HG02678 (cell line): ENCODE measurements at regions not wholly inside any gene's neighbourhood (a gene's known extent, or its start where the extent isn't known, plus 50 kb on each side); places are given as distances from the start of the nearest gene placed in this dataset.
A peak's percentile ranks its signal among the peaks of the same experiment; 100 is the strongest.
"Not testable (repeated sequence)": the region's sequence is repeated elsewhere in the genome, so short reads cannot be mapped to it uniquely, and the experiment has no call there.

ENCODE experiments used
- ATAC-seq: cut with Tn5 transposase; IDR thresholded peaks from one replicate; pipeline ENCODE4 v1.9.1; 2021; ENCODE audit warnings: mild to moderate bottlenecking, moderate library complexity; ENCODE audit not compliant: unreplicated experiment

- no peak for ATAC-seq
Observed at GRCh38 chr4:57211131-57211530, 100.9 kb upstream of the IGFBP7 start.

- ATAC-seq: no peak
Observed at GRCh38 chr4:57206172-57206571, 96.0 kb upstream of the IGFBP7 start.

DNA sequence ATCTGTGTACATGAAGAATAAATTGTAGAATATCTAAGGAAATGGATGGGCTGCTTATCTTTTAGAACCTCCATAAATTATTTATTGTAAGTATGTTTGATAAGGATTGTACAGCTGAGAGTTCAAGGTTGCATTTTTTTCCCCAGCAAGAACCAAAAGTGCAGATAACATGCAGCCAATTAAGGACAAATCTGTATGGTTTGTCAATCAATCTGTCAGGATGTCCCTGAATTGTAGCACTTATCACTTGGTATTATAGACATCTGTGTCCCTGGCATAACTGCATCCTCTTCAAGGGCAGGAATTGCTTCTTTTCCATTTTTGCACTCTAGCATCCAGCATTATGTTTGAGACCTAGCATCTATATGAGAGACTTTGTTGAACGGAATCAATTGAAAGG lies 95.4 kb upstream of the IGFBP7 start:
- ATAC-seq: no peak

DNA sequence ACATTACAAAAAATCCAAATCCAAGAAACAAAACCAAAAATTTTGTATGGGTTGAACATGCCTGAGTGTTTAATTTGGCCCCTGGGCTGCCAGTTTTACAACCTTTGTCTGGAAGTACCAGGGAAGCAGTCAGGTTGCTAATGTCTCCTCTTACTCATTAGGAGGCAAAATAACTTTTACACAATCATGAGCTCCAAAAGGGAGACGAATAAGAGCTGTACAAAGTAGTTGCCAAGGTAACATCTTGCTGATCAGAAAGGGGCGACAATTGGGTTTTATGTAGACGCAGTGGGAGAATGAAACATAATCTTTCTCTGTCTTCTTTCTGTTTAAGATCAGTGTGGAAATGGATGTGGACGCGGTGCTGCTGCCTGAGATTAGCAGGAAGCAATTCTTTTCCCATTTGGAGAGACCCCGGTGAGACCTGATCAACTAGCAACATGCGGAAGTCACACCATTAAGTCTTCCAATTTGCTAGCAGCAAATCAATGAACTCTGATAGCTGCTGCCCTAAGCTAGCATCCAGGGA lies 90.7 kb upstream of the IGFBP7 start:
- no peak for ATAC-seq

DNA sequence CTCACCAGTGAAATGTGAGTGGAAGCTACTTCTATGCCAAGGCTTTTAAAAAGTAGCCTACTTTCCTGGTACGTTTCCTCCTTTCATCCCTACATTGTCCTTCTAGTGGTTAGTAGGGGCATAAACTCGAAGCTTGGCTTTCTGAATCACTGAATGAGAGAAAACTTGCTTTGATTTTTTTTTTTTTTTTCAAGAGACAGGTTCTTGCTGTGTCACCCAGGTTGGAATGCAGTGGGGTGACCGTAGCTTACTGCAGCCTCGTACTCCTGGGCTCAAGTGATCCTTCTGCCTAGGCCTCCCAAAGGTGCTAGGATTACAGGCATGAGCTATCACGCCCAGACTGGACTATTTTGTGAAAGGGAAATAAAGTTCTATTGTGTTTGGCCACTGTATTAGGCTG lies 89.1 kb upstream of the IGFBP7 start:
- no peak for ATAC-seq

DNA sequence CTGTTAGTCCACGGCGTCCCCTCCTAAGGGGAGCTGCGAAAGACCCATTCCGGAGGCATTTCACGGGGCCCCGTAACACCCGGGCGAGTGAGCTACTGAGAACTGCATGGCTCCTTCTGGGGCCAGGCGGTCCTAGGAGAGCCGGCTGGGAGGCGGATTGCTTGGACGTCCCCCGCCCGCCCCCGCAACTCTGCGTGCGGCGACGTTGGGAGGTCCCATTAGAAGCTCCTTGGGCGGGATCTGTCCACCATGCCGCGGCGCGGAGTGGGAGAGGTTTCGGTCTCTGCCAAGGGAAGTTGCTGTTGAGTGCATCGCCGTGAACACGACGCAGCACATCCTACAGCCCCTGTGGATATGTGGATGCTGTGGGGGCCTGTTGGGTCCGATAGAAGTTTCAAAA lies 85.4 kb upstream of the IGFBP7 start:
- no peak for ATAC-seq

DNA sequence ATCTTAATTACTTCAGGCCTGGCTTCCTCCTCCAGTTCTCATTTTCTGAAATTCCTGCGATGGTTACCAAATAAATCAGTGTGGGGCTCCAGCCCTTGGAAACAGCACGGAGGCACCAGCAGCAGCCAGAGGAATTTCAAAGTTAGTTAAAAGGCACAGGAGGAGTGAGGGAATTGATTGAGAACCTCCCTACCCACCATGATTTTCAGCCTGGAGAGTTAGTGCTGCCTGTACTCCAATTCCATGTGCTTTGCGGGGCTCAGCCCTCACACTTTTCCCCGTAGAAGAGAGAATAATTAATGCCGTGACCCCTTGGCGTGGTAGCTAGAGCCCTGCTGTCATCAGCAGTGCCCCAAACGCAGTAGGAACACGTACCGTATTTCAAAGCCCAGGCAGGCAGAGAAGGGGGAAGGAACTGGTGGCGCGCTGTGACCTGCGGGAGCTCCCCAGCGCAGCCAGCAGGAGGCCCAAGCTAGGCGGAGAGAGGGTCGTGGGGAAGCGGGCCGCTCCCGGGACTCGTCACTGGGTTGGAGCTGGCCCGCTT lies 84.0 kb upstream of the IGFBP7 start:
- ATAC-seq: no peak

- ATAC-seq: no peak
Observed at GRCh38 chr4:57193209-57193810, 83.1 kb upstream of the IGFBP7 start.

GRCh38 chr4:57191523-57192034 lies 81.4 kb upstream of the IGFBP7 start:
- ATAC-seq: no peak

GRCh38 chr4:57190601-57191481 lies 80.7 kb upstream of the IGFBP7 start:
- peak; percentile 67 for ATAC-seq

DNA sequence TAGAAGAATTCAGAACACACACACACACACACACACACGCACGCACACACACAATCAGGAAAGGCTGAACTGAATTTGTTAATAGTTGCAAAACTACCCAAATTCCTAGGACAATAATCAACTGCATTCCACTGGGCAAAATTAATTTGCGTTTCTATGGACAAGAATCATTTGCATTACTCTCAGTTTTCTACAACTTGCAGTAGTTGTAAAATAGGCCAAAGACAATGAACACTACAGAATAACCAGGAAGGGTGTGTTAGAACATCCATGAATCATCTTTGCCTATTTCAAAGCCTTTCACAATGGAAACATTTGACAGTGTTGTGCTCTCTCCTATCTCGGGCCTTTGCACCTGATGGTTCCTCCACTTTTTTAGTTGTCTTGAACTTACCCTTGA lies 77.1 kb upstream of the IGFBP7 start:
- no peak for ATAC-seq

- no peak for ATAC-seq
Observed at GRCh38 chr4:57184378-57185029, 74.3 kb upstream of the IGFBP7 start.

DNA sequence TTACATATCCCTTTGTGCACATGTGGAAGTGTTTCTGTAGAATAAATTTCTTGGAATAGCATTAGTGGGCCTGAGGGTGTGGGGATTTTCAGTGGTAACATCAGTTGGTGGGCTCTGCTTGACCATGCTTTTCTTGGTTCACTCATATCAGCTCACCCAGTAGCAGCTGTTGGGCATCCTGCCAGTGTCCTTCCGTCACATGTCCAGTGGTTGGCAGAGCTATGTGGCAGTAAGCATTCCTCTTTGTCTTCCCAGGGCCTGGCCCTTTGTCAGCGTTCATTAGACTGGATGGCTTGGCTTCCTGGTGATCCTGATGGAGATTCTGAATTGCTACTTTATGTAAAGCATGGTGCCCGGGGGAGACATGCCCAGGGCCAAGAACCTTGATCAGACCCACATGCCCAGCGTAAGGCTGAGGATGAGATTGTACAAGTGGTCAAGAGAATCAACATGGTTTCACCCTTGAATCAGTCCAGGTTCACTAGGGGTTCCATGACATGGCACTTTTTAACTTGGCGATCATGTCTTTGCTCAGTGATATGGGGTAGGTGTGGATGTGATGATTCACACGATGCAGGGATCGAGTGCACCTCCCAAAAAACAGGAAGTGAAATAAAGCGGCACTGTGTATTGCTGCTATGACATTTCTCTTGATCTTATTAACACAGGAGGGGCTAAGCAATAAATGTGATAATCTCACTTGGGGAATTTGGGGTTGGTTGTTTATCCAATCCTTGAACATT lies 72.1 kb upstream of the IGFBP7 start:
- ATAC-seq: no peak

- not testable (repeated sequence) for ATAC-seq
Observed at GRCh38 chr4:57173136-57173535, 63.0 kb upstream of the IGFBP7 start.

DNA sequence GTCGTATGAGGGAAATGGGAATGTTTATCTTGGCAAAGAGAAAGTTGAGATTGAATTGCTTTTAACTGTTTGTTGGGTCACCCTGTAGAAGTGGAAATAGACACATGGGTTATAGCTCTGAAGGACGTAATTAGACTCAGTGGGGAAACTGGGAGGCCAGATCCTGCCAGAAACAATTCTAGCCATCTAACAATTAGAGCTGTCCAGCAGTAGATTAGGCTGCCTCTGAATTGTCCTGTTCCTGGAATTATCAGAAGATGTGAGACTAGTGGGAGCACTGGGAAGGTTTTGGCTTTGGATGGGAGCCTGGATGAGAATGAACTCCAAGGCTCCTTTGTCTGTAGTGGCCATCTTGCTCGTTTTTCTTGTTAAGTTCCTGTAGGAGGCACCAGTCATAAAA lies 61.9 kb upstream of the IGFBP7 start:
- ATAC-seq: no peak

GRCh38 chr4:57168982-57169381 lies 58.8 kb upstream of the IGFBP7 start:
- ATAC-seq: no peak

GRCh38 chr4:57163530-57164459 lies 53.6 kb upstream of the IGFBP7 start:
- ATAC-seq: peak; percentile 96

- no peak for ATAC-seq
Observed at GRCh38 chr4:57162499-57163019, 52.4 kb upstream of the IGFBP7 start.
